ENCODE measurements at regions not wholly inside any gene's neighbourhood (a gene's known extent, or its start where the extent isn't known, plus 50 kb on each side); places are given as distances from the start of the nearest gene placed in this dataset.

- no peaks in the 10 kb centered on the region for H3K4me1 ChIP-seq
- intact Hi-C loops (cut with DNase I) = no loop called here
- no peak overlapping the region for H3K4me3 ChIP-seq
- H3K9me3 ChIP-seq = no peaks in the 10 kb centered on the region
- WGBS, 2 donors = 28 to 32% methylated on average over 5 of the region's 5 CpGs
- H3K27ac ChIP-seq = no peak overlapping the region
- TF ChIP-seq CTCF (IDR thresholded peaks at IDR 0.05) = no peak
- no peak for TF ChIP-seq POLR2A (IDR thresholded peaks at IDR 0.05)
- H3K27me3 ChIP-seq = no peaks in the 10 kb centered on the region
- no peak for ATAC-seq
- DNase-seq = no peak
- no peaks in the 10 kb centered on the region for H3K36me3 ChIP-seq (replicated peaks in 1 of 2; ENCODE audit: insufficient read depth in 1 of 2, low read depth in 2 of 2)
Measured at GRCh38 chr4:163673848-163674697, 179.6 kb downstream of the TMA16 start.

- Histone ChIP-seq H3K27me3 (no peaks in the 10 kb centered on the region), H3K4me3 (no peak overlapping the region), H3K36me3 (replicated peaks in 1 of 2; ENCODE audit: insufficient read depth in 1 of 2, low read depth in 2 of 2) (no peaks in the 10 kb centered on the region), H3K9me3 (no peaks in the 10 kb centered on the region), H3K27ac (no peak overlapping the region), H3K4me1 (no peaks in the 10 kb centered on the region)
- DNase-seq (no peak), ATAC-seq (no peak)
- WGBS, 2 donors = 42 to 57% methylated on average over 5 of the region's 5 CpGs
- intact Hi-C loops (cut with DNase I) = no loop called here
- TF ChIP-seq CTCF (IDR thresholded peaks at IDR 0.05) = no peak
- TF ChIP-seq POLR2A (IDR thresholded peaks at IDR 0.05) = no peak
Measured at GRCh38 chr4:163679189-163679588, 184.7 kb downstream of the TMA16 start.

- H3K27me3 ChIP-seq = no peaks in the 10 kb centered on the region
- no peaks in the 10 kb centered on the region for H3K36me3 ChIP-seq (replicated peaks in 1 of 2; ENCODE audit: insufficient read depth in 1 of 2, low read depth in 2 of 2)
- no peak for TF ChIP-seq CTCF (IDR thresholded peaks at IDR 0.05)
- no peak for TF ChIP-seq POLR2A (IDR thresholded peaks at IDR 0.05)
- no peak overlapping the region for H3K4me3 ChIP-seq
- H3K27ac ChIP-seq = no peak overlapping the region
- no peak for DNase-seq
- H3K4me1 ChIP-seq = no peaks in the 10 kb centered on the region
- intact Hi-C loops (cut with DNase I) = no loop called here
- no peaks in the 10 kb centered on the region for H3K9me3 ChIP-seq
- WGBS, 2 donors = 22 to 27% methylated on average over 1 of the region's 1 CpG
- no peak for ATAC-seq
Measured at GRCh38 chr4:163680386-163681098, 186.1 kb downstream of the TMA16 start.

DNA sequence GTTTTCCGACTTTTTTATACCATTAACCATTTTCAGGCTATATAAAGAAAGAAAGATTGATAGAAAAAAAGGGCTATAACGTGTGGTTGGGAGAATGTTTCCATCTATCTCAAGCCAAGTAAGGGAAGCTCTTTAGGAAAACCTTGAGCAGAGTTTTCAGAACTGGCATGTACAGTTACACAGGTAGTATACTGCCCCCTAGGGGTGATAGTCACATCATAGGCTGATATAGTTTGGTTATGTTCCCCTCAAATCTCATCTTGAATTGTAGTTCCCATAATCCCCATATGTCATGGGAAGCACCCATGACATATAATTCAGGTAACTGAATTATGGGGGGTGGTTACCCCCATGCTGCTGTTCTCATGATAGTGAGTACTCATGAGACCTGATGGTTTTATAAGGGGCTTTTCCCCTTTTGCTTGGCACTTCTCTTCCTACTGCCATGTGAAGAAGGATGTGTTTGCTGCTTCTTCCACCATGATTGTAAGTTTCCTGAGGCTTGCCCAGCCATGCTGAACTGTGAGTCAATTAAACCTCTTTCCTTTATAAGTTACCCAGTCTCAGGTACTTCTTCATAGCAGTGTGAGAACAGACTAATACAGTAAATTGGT lies 186.8 kb downstream of the TMA16 start:
- no peaks in the 10 kb centered on the region for H3K36me3 ChIP-seq (replicated peaks in 1 of 2; ENCODE audit: insufficient read depth in 1 of 2, low read depth in 2 of 2)
- DNase-seq (peak in 2 of 4 donors; percentile 21 to 54), ATAC-seq (peak; percentile 63)
- H3K27ac ChIP-seq = no peak overlapping the region
- H3K27me3 ChIP-seq = no peaks in the 10 kb centered on the region
- intact Hi-C loops (cut with DNase I) = no loop called here
- no peak overlapping the region for H3K4me3 ChIP-seq
- H3K4me1 ChIP-seq = no peaks in the 10 kb centered on the region
- WGBS, 2 donors = 13 to 14% methylated on average over 2 of the region's 2 CpGs
- TF ChIP-seq POLR2A (IDR thresholded peaks at IDR 0.05) = no peak
- peak; percentile 20 to 57 (median 46) for TF ChIP-seq CTCF (IDR thresholded peaks at IDR 0.05)
- no peaks in the 10 kb centered on the region for H3K9me3 ChIP-seq

All from body of pancreas (tissue), 4 donors.